Neural cell (in vitro differentiated cells): ENCODE measurements at regions not wholly inside any gene's neighbourhood (a gene's known extent, or its start where the extent isn't known, plus 50 kb on each side); places are given as distances from the start of the nearest gene placed in this dataset.

Experiments used
- H2AFZ ChIP-seq: fragments of 200-600, 300-800 bp; sonication (generic), shearing (Covaris generic); 2 replicates; pipeline ENCODE4 v1.6.0; 2014; ENCODE audit warnings: low read depth, mild to moderate bottlenecking, antibody characterized with exemption, low read length, moderate library complexity
- H3F3A ChIP-seq: fragments of 200-600 bp; shearing (Covaris generic); 2 replicates; pipeline ENCODE4 v1.6.1; 2016; ENCODE audit warnings: mild to moderate bottlenecking, moderate library complexity, mixed read lengths, antibody characterized with exemption, low read length; ENCODE audit not compliant: insufficient read depth, poor library complexity, severe bottlenecking
- H3K27ac ChIP-seq: fragments of 200-600, 300-800 bp; sonication (generic), shearing (Covaris generic); 2 replicates; pipeline ENCODE4 v1.5.1; 2014; ENCODE audit warnings: mild to moderate bottlenecking, low read length, moderate library complexity
- H3K27me3 ChIP-seq: fragments of 300-800, 200-600 bp; sonication (generic), shearing (Covaris generic); 2 replicates; pipeline ENCODE4 v1.6.0; 2014; ENCODE audit warnings: mild to moderate bottlenecking, low read depth, low read length, moderate library complexity; ENCODE audit not compliant: insufficient read depth
- H3K36me3 ChIP-seq: fragments of 300-800, 200-600 bp; sonication (generic), shearing (Covaris generic); 2 replicates; pipeline ENCODE4 v1.5.1; 2014; ENCODE audit warnings: mild to moderate bottlenecking, antibody characterized with exemption, low read length, moderate library complexity; ENCODE audit not compliant: insufficient read depth
- H3K4me2 ChIP-seq: fragments of 300-800, 200-600 bp; sonication (generic), shearing (Covaris generic); 2 replicates; pipeline ENCODE4 v1.6.0; 2014; ENCODE audit warnings: mild to moderate bottlenecking, low read length
- H3K4me3 ChIP-seq: fragments of 300-800, 200-600 bp; sonication (generic), shearing (Covaris generic); 2 replicates; pipeline ENCODE4 v1.5.1; 2014; ENCODE audit warnings: mild to moderate bottlenecking, low read length, moderate library complexity
- H3K79me2 ChIP-seq: fragments of 200-600 bp; shearing (Covaris generic); replicated peaks from 2 replicates; pipeline ENCODE4 v1.6.0; 2014; ENCODE audit warnings: mild to moderate bottlenecking, low read length, moderate library complexity; ENCODE audit not compliant: insufficient read depth
- H3K9ac ChIP-seq: fragments of 300-800, 200-600 bp; sonication (generic), shearing (Covaris generic); 2 replicates; pipeline ENCODE4 v1.6.1; 2016; ENCODE audit warnings: mild to moderate bottlenecking, low read length, mixed read lengths
- H3K9me2 ChIP-seq: fragments of 200-600 bp; shearing (Covaris generic); 2 replicates; pipeline ENCODE4 v1.6.1; 2016; ENCODE audit warnings: mild to moderate bottlenecking, low read length, mixed read lengths; ENCODE audit not compliant: insufficient read depth
- H3K9me3 ChIP-seq: fragments of 200-600, 300-800 bp; sonication (generic), shearing (Covaris generic); 2 replicates; pipeline ENCODE4 v1.6.1; 2016; ENCODE audit warnings: mild to moderate bottlenecking, mixed run types, low read length, moderate library complexity, mixed read lengths
- H4K20me1 ChIP-seq: fragments of 200-600 bp; shearing (Covaris generic); 2 replicates; pipeline ENCODE4 v1.6.1; 2016; ENCODE audit warnings: mild to moderate bottlenecking, mixed run types; ENCODE audit not compliant: insufficient read depth
- EP300 ChIP-seq: fragments of 450-650 bp; conservative IDR thresholded peaks from 2 replicates; pipeline ENCODE4 v1.6.1; 2014; ENCODE audit warnings: antibody characterized with exemption, mild to moderate bottlenecking, moderate library complexity; ENCODE audit not compliant: poor library complexity, severe bottlenecking
- EZH2 ChIP-seq: fragments of 200-600, 300-800 bp; shearing (Covaris generic), sonication (generic); IDR thresholded peaks from 2 replicates; pipeline ENCODE4 v1.6.1; 2014; ENCODE audit warnings: antibody characterized with exemption, low read length, borderline replicate concordance, mild to moderate bottlenecking; ENCODE audit not compliant: insufficient read depth, poor library complexity, severe bottlenecking
- MXI1 ChIP-seq: fragments of 450-650 bp; conservative IDR thresholded peaks from 2 replicates; pipeline ENCODE4 v1.6.1; 2014; ENCODE audit warnings: antibody characterized with exemption, mild to moderate bottlenecking; ENCODE audit not compliant: poor library complexity, severe bottlenecking
- POLR2AphosphoS5 ChIP-seq: IDR thresholded peaks from 2 replicates; pipeline ENCODE4 v1.6.1; 2012
- RAD21 ChIP-seq: fragments of 450-650 bp; conservative IDR thresholded peaks from 2 replicates; pipeline ENCODE4 v1.6.1; 2014; ENCODE audit warnings: antibody characterized with exemption, mild to moderate bottlenecking, moderate library complexity
- SMC3 ChIP-seq: fragments of 450-650 bp; conservative IDR thresholded peaks from 2 replicates; pipeline ENCODE4 v1.6.1; 2014; ENCODE audit warnings: antibody characterized with exemption, mild to moderate bottlenecking, moderate library complexity; ENCODE audit not compliant: poor library complexity
- TAF1 ChIP-seq: IDR thresholded peaks from 2 replicates; pipeline ENCODE4 v1.6.1; 2012; ENCODE audit warnings: low read depth
- TF ChIP-seq, protein P1 (sequence below): IDR thresholded peaks from 2 replicates; pipeline ENCODE4 v1.6.1; 2012; ENCODE audit warnings: borderline replicate concordance
- TF ChIP-seq, protein P2 (sequence below): fragments of 450-650 bp; IDR thresholded peaks from 2 replicates; pipeline ENCODE4 v1.5.1; 2014; ENCODE audit warnings: antibody characterized with exemption, mild to moderate bottlenecking, moderate library complexity; ENCODE audit not compliant: poor library complexity, severe bottlenecking

DNA sequence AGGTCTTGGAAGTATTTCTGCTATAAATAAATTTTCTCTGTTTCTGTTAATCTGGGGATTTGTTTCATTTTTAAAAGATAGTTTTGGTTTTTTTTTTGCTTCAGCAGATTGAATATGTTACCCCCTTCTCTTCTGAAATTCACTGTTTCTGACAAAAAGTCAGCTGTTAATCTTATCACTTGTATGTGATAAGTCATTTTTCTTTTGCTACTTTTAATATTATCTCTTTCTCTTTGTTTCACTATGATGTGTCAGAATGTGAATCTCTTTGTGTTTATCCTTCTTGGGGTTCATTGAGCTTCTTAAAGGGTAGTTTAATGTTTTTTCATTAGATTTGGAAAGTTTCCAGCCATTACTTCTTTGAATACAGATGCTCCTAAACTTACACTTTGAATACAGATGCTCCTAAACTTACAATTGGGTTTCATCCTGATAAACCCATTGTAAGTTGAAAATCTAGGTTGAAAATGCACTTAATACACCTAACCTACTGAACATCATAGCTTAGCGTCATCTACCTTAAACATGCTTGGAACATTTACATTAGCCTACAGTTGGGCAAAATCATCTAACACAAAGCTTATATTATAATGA lies 154.2 kb upstream of the COL21A1 start:
- H3K36me3 ChIP-seq = no peaks in the 10 kb centered on the region
- H3K79me2 ChIP-seq = no peaks in the 10 kb centered on the region
- no peaks in the 10 kb centered on the region for H3F3A ChIP-seq
- TF ChIP-seq MXI1 = no peak
- TF ChIP-seq EP300 = no peak
- no peak for TF ChIP-seq RAD21
- TF ChIP-seq TAF1 = no peak
- H2AFZ ChIP-seq = no peak overlapping the region
- no peak overlapping the region for H3K4me3 ChIP-seq
- no peaks in the 10 kb centered on the region for H3K27me3 ChIP-seq
- no peaks in the 10 kb centered on the region for H3K9me3 ChIP-seq
- H4K20me1 ChIP-seq = no peaks in the 10 kb centered on the region
- no peak overlapping the region for H3K27ac ChIP-seq
- H3K9ac ChIP-seq = no peak overlapping the region
- H3K4me2 ChIP-seq = no peak overlapping the region
- H3K9me2 ChIP-seq = no peaks in the 10 kb centered on the region

DNA sequence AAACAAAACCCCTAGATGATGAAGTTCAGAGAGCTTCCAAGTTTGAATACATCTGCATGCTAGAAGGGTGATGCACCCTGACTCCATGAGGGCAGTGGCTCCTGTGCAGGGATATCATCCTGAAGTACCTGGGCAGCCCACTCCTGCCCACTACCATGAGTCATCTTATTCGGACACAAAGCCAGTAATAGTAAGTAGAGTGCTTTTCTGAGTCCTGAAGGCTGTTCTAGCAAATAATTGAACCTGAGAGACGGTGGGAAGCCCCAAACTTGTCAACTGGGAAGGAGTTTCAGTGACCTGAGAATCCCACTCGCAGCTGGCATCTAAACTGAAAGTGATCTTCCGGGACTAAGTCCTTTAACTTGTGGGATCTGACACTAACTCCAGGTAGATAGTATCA lies 152.9 kb upstream of the COL21A1 start:
- H4K20me1 ChIP-seq = no peaks in the 10 kb centered on the region
- no peak overlapping the region for H3K4me2 ChIP-seq
- no peaks in the 10 kb centered on the region for H3K79me2 ChIP-seq
- H2AFZ ChIP-seq = no peak overlapping the region
- no peak overlapping the region for H3K27ac ChIP-seq
- no peaks in the 10 kb centered on the region for H3F3A ChIP-seq
- H3K9me3 ChIP-seq = no peaks in the 10 kb centered on the region
- no peaks in the 10 kb centered on the region for H3K27me3 ChIP-seq
- no peaks in the 10 kb centered on the region for H3K36me3 ChIP-seq
- no peak overlapping the region for H3K4me3 ChIP-seq
- TF ChIP-seq, protein P1, sequence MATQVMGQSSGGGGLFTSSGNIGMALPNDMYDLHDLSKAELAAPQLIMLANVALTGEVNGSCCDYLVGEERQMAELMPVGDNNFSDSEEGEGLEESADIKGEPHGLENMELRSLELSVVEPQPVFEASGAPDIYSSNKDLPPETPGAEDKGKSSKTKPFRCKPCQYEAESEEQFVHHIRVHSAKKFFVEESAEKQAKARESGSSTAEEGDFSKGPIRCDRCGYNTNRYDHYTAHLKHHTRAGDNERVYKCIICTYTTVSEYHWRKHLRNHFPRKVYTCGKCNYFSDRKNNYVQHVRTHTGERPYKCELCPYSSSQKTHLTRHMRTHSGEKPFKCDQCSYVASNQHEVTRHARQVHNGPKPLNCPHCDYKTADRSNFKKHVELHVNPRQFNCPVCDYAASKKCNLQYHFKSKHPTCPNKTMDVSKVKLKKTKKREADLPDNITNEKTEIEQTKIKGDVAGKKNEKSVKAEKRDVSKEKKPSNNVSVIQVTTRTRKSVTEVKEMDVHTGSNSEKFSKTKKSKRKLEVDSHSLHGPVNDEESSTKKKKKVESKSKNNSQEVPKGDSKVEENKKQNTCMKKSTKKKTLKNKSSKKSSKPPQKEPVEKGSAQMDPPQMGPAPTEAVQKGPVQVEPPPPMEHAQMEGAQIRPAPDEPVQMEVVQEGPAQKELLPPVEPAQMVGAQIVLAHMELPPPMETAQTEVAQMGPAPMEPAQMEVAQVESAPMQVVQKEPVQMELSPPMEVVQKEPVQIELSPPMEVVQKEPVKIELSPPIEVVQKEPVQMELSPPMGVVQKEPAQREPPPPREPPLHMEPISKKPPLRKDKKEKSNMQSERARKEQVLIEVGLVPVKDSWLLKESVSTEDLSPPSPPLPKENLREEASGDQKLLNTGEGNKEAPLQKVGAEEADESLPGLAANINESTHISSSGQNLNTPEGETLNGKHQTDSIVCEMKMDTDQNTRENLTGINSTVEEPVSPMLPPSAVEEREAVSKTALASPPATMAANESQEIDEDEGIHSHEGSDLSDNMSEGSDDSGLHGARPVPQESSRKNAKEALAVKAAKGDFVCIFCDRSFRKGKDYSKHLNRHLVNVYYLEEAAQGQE = no peak
- no peak for TF ChIP-seq POLR2AphosphoS5
- H3K9ac ChIP-seq = no peak overlapping the region
- no peaks in the 10 kb centered on the region for H3K9me2 ChIP-seq

DNA sequence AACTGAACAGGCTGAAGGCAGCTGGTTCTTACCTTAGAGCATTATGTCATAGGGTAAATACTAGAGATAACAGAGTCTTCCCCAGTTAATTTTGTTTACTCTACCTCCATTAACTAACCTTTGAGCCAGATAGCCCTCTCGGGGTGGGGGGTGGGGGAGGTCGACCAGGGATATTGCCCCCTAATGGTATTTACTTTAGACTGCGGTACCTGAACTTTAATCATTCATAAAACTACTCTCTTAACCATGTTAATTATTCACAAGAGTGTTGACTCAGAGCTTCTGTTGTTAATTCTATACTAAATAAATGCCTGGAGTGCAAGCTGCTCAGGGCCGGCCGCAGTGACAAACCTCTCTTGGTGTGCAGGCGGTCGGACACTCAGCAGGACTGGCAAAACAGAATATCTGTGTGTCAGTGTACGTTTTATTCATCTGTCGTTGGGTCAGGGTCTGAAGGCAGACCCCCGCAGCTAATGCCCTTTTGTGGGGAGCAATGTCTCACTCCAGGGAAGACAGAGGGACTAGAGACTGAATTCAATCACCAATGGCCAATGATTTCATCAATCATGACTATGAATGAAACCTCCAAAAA lies 152.4 kb upstream of the COL21A1 start:
- Histone ChIP-seq H3K9me2 (no peaks in the 10 kb centered on the region), H4K20me1 (no peaks in the 10 kb centered on the region), H3K79me2 (no peaks in the 10 kb centered on the region), H3K27me3 (no peaks in the 10 kb centered on the region), H3F3A (no peaks in the 10 kb centered on the region), H3K36me3 (no peaks in the 10 kb centered on the region), H3K4me2 (no peak overlapping the region), H3K9me3 (no peaks in the 10 kb centered on the region), H2AFZ (no peak overlapping the region), H3K27ac (no peak overlapping the region), H3K9ac (no peak overlapping the region), H3K4me3 (no peak overlapping the region)
- no peak for TF ChIP-seq EZH2
- TF ChIP-seq SMC3 = no peak
- TF ChIP-seq, protein P2, sequence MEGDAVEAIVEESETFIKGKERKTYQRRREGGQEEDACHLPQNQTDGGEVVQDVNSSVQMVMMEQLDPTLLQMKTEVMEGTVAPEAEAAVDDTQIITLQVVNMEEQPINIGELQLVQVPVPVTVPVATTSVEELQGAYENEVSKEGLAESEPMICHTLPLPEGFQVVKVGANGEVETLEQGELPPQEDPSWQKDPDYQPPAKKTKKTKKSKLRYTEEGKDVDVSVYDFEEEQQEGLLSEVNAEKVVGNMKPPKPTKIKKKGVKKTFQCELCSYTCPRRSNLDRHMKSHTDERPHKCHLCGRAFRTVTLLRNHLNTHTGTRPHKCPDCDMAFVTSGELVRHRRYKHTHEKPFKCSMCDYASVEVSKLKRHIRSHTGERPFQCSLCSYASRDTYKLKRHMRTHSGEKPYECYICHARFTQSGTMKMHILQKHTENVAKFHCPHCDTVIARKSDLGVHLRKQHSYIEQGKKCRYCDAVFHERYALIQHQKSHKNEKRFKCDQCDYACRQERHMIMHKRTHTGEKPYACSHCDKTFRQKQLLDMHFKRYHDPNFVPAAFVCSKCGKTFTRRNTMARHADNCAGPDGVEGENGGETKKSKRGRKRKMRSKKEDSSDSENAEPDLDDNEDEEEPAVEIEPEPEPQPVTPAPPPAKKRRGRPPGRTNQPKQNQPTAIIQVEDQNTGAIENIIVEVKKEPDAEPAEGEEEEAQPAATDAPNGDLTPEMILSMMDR = no peak
- TF ChIP-seq, protein P1 = no peak
- TF ChIP-seq EP300 = no peak
- TF ChIP-seq POLR2AphosphoS5 = no peak
- TF ChIP-seq TAF1 = no peak
- no peak for TF ChIP-seq MXI1
- TF ChIP-seq RAD21 = no peak
